COLO829 (cell line): ENCODE measurements at regions not wholly inside any gene's neighbourhood (a gene's known extent, or its start where the extent isn't known, plus 50 kb on each side); places are given as distances from the start of the nearest gene placed in this dataset.
A peak's percentile ranks its signal among the peaks of the same experiment; 100 is the strongest.

ENCODE experiments used
- DNase-seq: peaks from one replicate; pipeline ENCODE4 v3.0.0; 2012; ENCODE audit warnings: low spot score

GRCh38 chr16:81185416-81185815 lies 53.1 kb upstream of the BCO1 start:
- no peak for DNase-seq

GRCh38 chr16:81181013-81181720 lies 57.3 kb upstream of the BCO1 start:
- DNase-seq: peak; percentile 88

DNA sequence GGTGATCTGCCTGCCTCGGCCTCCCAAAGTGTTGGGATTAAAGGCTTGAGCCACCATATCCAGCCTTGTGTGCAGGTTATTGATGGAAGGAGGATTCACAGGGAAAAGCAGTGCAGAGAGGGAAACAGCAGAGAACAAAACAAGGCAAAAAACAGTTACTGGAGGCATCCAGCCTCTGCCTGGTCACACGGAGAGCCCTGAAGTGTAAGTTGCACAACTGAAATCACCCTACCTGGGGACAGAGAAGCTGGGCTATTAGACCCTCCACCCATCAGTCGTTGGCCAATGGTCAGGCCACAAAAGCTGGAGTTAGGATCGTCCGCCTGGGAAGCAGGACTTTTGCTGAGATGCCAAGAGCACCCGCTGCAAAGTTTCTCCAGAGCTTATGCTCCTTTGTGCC lies 57.9 kb upstream of the BCO1 start:
- no peak for DNase-seq

GRCh38 chr16:81179219-81179618 lies 59.3 kb upstream of the BCO1 start:
- no peak for DNase-seq

DNA sequence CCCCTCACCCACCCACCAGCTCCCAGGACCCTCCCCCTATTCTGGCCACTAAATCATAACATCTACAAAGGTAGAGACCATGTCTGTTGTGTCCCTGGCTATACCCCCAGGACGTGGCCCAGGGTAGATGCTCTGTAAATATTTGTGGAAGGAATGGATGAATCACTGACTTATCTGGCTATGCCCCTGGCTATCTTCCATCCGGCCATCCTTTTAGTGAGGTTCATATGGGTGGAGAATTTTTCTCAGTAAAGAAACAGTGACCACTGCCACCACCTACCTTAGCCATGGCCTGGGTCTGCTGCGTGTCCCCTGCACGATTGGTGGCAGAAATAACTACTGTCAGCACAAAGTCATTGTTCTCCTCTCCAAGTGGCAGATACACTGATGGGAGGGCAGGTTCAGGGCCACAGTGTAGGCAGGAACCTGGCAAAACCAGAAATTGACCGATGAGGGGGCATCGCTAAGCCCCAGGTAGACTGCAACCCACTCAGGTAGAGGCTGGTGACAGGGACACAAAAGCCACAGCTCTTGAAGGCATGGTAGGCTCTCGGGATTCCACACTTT lies 63.1 kb upstream of the BCO1 start:
- DNase-seq: no peak

GRCh38 chr16:81174644-81175324 lies 63.7 kb upstream of the BCO1 start:
- no peak for DNase-seq

GRCh38 chr16:81172769-81173658 lies 65.5 kb upstream of the BCO1 start:
- no peak for DNase-seq

DNA sequence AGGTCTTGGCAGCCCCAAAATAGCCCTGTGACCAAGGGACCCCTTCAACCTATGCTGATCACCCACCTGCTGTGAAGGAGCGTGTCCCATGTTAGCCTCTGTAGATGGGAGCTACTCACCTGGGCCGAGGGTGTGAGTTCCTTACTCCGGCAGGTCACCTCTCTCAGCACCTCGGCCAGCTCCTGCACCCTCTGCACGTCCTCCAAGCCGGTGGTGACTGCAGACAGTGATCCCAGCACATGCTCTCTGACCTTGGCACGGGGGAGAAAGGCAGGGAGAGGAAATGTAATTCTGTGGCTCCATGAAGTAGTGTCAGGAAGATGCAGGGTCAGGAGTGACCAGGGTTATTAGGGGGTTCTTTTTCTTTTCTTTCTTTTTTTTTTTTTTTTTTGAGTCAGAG lies 67.7 kb upstream of the BCO1 start:
- DNase-seq: no peak

- no peak for DNase-seq
Observed at GRCh38 chr16:81168406-81168805, 70.1 kb upstream of the BCO1 start.

DNA sequence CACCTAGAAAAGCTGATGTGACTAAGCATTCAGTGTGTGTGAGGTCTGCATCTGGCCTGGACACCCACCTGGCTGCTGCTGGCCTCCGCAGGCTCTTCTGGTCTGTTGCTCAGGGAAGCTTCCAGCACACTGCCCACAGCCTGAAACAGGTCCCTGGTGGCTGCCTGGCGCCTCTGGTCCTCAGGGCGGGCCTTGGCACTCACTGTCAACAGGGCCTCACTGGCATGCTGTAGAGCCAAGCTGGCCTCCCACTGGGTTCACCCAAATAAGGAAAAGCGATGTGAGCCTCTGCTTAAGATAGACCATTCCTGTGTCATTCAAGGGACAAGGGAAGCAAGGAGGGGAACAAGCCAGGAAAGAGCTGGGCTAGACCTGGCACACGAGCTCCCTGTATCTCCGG lies 70.6 kb upstream of the BCO1 start:
- DNase-seq: no peak

- no peak for DNase-seq
Observed at GRCh38 chr16:81166417-81167300, 70.5 kb upstream of the GCSH start.

DNA sequence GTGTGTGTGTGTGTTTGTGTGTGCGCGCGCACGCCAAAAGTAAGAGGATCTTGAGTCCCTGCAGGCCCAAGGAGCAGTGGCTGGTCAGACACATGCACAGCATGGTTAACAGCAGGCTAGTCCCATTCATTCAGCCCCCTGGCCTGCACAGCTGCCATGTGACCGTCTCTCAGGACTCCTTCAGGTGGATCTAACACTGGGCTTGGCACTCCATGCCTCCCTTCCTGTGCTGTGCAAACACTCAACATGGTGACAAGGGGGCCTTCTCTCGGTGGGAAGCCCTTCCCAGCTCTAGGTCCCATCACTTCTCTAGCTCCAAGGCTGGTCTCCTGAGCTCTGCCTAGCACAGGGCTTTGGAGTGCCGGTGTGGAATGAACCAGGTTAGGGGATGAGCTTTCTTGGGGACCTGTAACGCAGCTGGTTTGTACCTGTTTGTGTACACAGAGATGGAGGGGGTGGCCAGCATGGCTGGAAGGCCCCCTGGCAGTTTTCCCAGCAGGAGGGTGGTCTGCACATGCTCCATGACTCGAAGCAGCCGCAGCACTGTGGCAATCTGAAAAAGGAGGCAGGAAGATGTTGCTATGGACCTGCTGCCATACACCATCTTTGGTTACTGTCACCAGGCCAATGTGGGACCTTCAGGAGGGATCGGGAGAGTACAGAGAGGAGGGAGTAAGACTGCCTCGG lies 69.4 kb upstream of the GCSH start:
- no peak for DNase-seq

- DNase-seq: no peak
Observed at GRCh38 chr16:81164958-81165357, 68.8 kb upstream of the GCSH start.

DNA sequence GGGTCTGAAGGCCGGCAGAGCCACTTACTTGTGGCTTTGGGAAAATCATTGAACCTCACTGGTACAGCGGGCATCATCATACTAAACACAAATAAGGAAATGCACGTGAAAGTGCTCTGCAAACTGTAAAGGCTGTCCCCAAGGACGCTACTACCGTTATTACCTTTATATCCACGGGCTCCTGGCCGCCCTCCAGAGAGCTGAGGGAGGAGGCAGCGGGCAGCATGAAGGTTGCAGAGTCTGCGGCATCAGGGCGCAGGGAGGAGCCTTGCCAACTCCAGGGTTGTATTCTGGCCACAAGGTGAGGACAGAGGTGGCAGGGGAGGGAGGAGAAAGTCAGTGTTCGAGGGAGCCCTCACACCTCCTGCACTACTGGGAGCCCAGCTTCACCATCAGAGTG lies 68.3 kb upstream of the GCSH start:
- no peak for DNase-seq

GRCh38 chr16:81163671-81164070 lies 67.5 kb upstream of the GCSH start:
- no peak for DNase-seq

DNA sequence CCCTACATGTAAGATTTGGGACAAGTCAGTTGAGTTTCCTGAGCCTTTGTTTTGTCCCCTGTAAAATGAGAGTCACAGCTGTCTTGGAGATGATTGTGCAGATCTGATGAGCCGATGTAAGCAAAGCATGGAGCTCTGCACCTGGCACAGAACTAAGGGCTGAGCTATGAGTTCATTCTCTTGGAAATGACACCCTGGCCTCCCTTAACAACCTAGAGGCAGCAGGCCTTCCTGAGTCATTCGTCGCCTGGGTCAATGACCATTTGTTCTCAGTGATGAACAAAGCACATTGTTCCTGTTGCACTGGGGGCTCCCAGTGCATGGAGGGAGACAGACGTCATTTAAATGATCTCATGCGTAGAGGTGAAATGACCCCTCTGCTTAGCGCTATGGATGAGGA lies 62.8 kb upstream of the GCSH start:
- no peak for DNase-seq

GRCh38 chr16:81155769-81156168 lies 59.6 kb upstream of the GCSH start:
- no peak for DNase-seq

DNA sequence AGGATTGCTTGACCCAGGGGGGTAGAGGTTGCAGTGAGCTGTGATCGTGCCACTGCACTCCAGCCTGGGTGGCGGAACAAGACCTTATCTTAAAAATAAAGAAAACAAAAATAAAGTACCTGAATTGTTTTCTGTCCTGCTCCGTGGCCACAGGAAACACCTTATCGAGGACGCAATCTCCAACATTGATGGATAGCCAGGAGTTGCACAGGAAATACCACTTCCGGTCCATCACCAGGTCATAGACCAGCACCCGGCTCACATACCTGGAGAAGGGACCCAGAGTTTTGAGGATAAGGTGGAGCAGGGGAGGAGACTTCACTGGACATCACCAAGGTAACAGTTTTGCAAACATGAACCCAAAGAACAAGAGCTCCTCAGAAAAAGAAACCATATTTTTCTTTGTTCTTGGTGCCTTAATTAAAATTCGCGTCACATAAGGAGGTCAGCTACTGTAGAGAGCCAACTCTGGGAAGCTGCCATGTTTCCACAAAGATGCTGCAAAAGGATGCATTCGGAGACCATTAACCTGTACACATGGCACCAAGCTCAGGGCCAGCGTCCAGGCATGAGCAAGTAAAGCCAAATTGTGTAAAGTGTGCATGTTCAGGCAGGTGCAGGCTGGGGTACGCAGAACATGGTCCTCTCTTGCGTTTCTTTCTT lies 55.6 kb upstream of the GCSH start:
- DNase-seq: no peak

GRCh38 chr16:81149614-81150013 lies 53.4 kb upstream of the GCSH start:
- DNase-seq: no peak

DNA sequence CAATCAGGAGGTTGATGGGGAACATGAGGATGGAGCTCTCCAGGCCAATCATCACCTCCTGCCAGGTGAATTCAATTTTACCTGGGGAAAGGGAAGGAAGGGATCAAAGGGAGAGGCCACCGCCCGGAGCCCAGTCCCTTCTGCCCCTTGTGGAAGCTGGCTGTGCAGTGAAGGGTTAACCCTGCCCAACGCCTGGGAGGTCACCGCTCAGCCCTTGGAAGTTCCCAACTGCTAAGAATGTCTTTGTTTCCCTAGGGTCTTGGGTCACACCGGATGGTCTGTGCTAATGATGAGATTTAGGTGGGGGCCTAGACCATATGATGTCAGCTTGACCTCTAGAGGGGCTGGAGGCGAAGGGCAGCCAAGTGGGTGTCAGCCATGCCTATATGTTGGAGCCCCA lies 52.1 kb upstream of the GCSH start:
- no peak for DNase-seq
